ENCODE measurements at regions not wholly inside any gene's neighbourhood (a gene's known extent, or its start where the extent isn't known, plus 50 kb on each side); places are given as distances from the start of the nearest gene placed in this dataset.

DNA sequence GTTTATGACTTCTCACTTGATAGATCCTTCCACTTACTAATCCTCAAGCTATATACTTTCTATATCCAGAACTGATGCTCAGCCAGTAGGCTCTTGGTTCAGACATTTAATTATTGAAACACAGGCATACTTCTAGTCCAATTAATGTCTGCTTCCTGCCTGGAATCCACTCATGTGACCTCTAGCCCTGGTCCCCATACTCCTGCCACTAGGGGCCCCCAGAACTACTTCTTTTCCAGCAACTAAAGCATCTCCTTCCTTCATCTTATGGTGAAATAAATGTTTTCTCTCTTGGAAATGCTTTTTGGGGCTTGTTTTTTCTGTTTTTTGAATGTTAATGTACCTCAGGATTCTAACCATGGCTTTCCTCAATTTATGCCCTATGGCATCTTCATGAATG, 527.6 kb downstream of the SATB2 start:
- no peaks in the 10 kb centered on the region for H3F3A ChIP-seq (ENCODE audit: insufficient read depth, low read length)
- TF ChIP-seq, protein P1, sequence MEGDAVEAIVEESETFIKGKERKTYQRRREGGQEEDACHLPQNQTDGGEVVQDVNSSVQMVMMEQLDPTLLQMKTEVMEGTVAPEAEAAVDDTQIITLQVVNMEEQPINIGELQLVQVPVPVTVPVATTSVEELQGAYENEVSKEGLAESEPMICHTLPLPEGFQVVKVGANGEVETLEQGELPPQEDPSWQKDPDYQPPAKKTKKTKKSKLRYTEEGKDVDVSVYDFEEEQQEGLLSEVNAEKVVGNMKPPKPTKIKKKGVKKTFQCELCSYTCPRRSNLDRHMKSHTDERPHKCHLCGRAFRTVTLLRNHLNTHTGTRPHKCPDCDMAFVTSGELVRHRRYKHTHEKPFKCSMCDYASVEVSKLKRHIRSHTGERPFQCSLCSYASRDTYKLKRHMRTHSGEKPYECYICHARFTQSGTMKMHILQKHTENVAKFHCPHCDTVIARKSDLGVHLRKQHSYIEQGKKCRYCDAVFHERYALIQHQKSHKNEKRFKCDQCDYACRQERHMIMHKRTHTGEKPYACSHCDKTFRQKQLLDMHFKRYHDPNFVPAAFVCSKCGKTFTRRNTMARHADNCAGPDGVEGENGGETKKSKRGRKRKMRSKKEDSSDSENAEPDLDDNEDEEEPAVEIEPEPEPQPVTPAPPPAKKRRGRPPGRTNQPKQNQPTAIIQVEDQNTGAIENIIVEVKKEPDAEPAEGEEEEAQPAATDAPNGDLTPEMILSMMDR (IDR thresholded peaks at IDR 0.05; ENCODE audit: low read length) = peak; percentile 46
- TF ChIP-seq EZH2phosphoT487 (IDR thresholded peaks at IDR 0.05; ENCODE audit: low read length) = no peak

DNA sequence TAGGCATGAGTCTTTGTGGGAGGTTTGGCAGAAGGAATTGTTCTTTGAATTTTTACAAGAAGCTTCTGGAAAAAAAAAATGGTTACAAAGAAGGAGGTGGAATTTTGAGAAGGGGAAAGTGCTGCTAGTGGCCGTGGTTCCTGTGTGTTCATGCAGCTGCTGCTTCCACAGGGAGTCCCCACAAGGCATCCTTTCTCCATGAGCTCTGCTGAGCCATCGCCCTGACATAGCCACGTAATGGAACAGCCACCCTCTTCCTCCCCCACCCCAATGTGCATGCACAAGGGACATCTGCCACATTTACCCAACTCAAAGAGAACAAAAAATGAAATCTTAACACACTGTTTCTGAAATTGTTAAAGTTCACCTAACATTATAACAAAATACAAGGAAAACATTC, 529.7 kb downstream of the SATB2 start:
- H3K27ac ChIP-seq (ENCODE audit: low read length) = no peak overlapping the region
- H3K4me2 ChIP-seq (ENCODE audit: low read depth, low read length) = no peak overlapping the region
- no peak overlapping the region for H3K9ac ChIP-seq (ENCODE audit: low read length)
- H3F3A ChIP-seq (ENCODE audit: insufficient read depth, low read length) = no peaks in the 10 kb centered on the region
- no peaks in the 10 kb centered on the region for H3K79me2 ChIP-seq (ENCODE audit: low read length)
- H3K9me2 ChIP-seq (replicated peaks; ENCODE audit: insufficient read depth, low read length) = no peaks in the 10 kb centered on the region
- H3K9me3 ChIP-seq (replicated peaks; ENCODE audit: insufficient read depth, low read length) = no peaks in the 10 kb centered on the region
- H3K4me3 ChIP-seq (ENCODE audit: low read length) = no peak overlapping the region
- no peak overlapping the region for H2AFZ ChIP-seq (ENCODE audit: low read length)
- no peaks in the 10 kb centered on the region for H3K4me1 ChIP-seq (ENCODE audit: low read length)
- H3K36me3 ChIP-seq (replicated peaks; ENCODE audit: insufficient read depth, low read length) = no peaks in the 10 kb centered on the region
- no peak for DNase-seq
- H3K27me3 ChIP-seq (replicated peaks; ENCODE audit: insufficient read depth, low read length) = no peaks in the 10 kb centered on the region
- no peaks in the 10 kb centered on the region for H4K20me1 ChIP-seq (ENCODE audit: insufficient read depth, low read length)
- TF ChIP-seq, protein P1 (IDR thresholded peaks at IDR 0.05; ENCODE audit: low read length) = no peak
- no peak for TF ChIP-seq EZH2phosphoT487 (IDR thresholded peaks at IDR 0.05; ENCODE audit: low read length)
- no peak for TF ChIP-seq EZH2 (optimal IDR thresholded peaks at IDR 0.05; ENCODE audit: low read depth, low read length)

More for the DNA sequence above, 527.6 kb downstream of the SATB2 start:
- no peak overlapping the region for H3K27ac ChIP-seq (ENCODE audit: low read length)
- H3K4me3 ChIP-seq (ENCODE audit: low read length) = no peak overlapping the region
- H3K4me2 ChIP-seq (ENCODE audit: low read depth, low read length) = no peak overlapping the region
- no peak overlapping the region for H2AFZ ChIP-seq (ENCODE audit: low read length)
- H3K27me3 ChIP-seq (replicated peaks; ENCODE audit: insufficient read depth, low read length) = no peaks in the 10 kb centered on the region
- H4K20me1 ChIP-seq (ENCODE audit: insufficient read depth, low read length) = no peaks in the 10 kb centered on the region
- no peaks in the 10 kb centered on the region for H3K36me3 ChIP-seq (replicated peaks; ENCODE audit: insufficient read depth, low read length)
- H3K9me3 ChIP-seq (replicated peaks; ENCODE audit: insufficient read depth, low read length) = no peaks in the 10 kb centered on the region
- no peaks in the 10 kb centered on the region for H3K79me2 ChIP-seq (ENCODE audit: low read length)
- no peaks in the 10 kb centered on the region for H3K4me1 ChIP-seq (ENCODE audit: low read length)
- H3K9ac ChIP-seq (ENCODE audit: low read length) = no peak overlapping the region
- DNase-seq = peak; percentile 22
- no peaks in the 10 kb centered on the region for H3K9me2 ChIP-seq (replicated peaks; ENCODE audit: insufficient read depth, low read length)

DNA sequence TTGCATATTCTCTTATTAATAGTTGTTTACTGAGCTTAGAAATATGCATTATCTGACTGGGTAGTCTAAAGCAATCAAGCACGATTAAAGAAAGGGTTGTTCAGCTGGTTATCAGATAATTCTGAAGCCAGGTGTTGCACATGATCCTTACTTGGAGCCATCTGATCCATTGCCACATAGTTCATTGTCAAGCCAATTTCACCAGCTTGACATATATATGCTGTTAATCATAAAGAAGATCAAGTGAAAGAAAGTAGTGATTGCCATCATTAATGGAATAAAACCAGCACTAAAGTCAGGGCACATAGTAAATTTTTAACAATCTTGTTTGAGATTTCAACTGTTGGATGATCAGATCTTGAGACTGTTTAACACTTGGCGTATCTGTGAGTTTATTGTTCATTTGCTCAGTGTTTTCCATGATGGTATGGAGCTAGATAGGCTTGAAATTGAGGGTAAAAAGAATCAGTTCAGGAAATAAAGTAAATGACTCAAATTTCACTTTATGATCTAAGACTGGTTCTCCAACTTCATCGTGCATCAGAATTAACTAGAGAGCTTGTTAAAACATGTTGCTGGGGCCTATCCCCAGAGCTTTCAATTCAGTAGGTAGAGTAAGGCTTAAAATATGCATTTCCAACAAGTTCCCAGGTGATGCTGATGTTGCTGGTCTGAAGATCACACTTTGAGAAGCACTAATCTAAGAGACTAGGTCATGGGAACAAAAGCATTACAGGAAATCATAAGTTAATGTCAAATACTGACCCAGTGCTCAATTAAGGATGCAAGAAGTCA, 539.6 kb downstream of the SATB2 start:
- Histone ChIP-seq H3F3A (ENCODE audit: insufficient read depth, low read length) (peaks cover 14% of the 10 kb centered on the region), H3K27me3 (replicated peaks; ENCODE audit: insufficient read depth, low read length) (no peaks in the 10 kb centered on the region), H3K9me2 (replicated peaks; ENCODE audit: insufficient read depth, low read length) (no peaks in the 10 kb centered on the region), H3K79me2 (ENCODE audit: low read length) (no peaks in the 10 kb centered on the region), H3K36me3 (replicated peaks; ENCODE audit: insufficient read depth, low read length) (no peaks in the 10 kb centered on the region), H3K4me3 (ENCODE audit: low read length) (no peak overlapping the region), H3K4me2 (ENCODE audit: low read depth, low read length) (no peak overlapping the region), H3K4me1 (ENCODE audit: low read length) (peaks cover 18% of the 10 kb centered on the region), H4K20me1 (ENCODE audit: insufficient read depth, low read length) (no peaks in the 10 kb centered on the region), H3K9me3 (replicated peaks; ENCODE audit: insufficient read depth, low read length) (no peaks in the 10 kb centered on the region), H3K9ac (ENCODE audit: low read length) (no peak overlapping the region), H2AFZ (ENCODE audit: low read length) (no peak overlapping the region), H3K27ac (ENCODE audit: low read length) (no peak overlapping the region)
- TF ChIP-seq EZH2phosphoT487 (IDR thresholded peaks at IDR 0.05; ENCODE audit: low read length) (no peak), EZH2 (optimal IDR thresholded peaks at IDR 0.05; ENCODE audit: low read depth, low read length) (no peak)
- TF ChIP-seq, protein P1 (IDR thresholded peaks at IDR 0.05; ENCODE audit: low read length) = no peak
- no peak for DNase-seq
